ENCODE measurements at regions not wholly inside any gene's neighbourhood (a gene's known extent, or its start where the extent isn't known, plus 50 kb on each side); places are given as distances from the start of the nearest gene placed in this dataset.
A peak's percentile ranks its signal among the peaks of the same experiment; 100 is the strongest.

DNA sequence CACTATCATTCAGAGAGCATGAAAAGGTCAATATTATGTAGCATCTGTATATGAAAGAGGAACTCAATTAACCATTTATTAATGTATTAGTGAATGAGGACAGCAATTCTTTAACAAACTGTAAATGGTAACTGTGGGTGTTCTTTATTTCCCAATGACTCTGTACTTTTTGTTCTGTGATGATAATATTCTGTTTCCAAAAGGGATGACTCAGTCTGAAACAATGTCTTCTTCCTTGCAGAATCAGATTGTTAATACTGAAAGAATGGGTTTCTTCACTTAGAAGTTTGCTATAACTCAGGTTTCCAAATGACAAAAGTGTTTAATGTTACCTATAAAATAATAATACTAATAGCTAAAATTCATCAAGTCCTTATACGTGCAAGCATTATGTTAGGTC lies 1518.7 kb upstream of the WWC1 start:
- Histone ChIP-seq H3K4me3 (ENCODE audit: low read length) (no peak overlapping the region), H3K9ac (ENCODE audit: low read length) (no peak overlapping the region), H3K9me2 (ENCODE audit: insufficient read depth, low read length) (no peaks in the 10 kb centered on the region), H3K36me3 (ENCODE audit: insufficient read depth, low read length) (no peaks in the 10 kb centered on the region), H3K9me3 (ENCODE audit: low read length) (no peaks in the 10 kb centered on the region), H4K20me1 (ENCODE audit: insufficient read depth) (no peaks in the 10 kb centered on the region), H3F3A (ENCODE audit: insufficient read depth, low read length, poor library complexity, severe bottlenecking) (no peaks in the 10 kb centered on the region), H3K79me2 (replicated peaks; ENCODE audit: insufficient read depth, low read length) (no peaks in the 10 kb centered on the region), H3K27ac (ENCODE audit: low read length) (no peak overlapping the region), H3K4me2 (ENCODE audit: low read length) (no peak overlapping the region), H2AFZ (ENCODE audit: low read depth, low read length) (no peak overlapping the region), H3K27me3 (ENCODE audit: insufficient read depth, low read depth, low read length) (no peaks in the 10 kb centered on the region)
- TF ChIP-seq MXI1 (conservative IDR thresholded peaks at IDR 0.05; ENCODE audit: poor library complexity, severe bottlenecking) = no peak
- TF ChIP-seq, protein P1, sequence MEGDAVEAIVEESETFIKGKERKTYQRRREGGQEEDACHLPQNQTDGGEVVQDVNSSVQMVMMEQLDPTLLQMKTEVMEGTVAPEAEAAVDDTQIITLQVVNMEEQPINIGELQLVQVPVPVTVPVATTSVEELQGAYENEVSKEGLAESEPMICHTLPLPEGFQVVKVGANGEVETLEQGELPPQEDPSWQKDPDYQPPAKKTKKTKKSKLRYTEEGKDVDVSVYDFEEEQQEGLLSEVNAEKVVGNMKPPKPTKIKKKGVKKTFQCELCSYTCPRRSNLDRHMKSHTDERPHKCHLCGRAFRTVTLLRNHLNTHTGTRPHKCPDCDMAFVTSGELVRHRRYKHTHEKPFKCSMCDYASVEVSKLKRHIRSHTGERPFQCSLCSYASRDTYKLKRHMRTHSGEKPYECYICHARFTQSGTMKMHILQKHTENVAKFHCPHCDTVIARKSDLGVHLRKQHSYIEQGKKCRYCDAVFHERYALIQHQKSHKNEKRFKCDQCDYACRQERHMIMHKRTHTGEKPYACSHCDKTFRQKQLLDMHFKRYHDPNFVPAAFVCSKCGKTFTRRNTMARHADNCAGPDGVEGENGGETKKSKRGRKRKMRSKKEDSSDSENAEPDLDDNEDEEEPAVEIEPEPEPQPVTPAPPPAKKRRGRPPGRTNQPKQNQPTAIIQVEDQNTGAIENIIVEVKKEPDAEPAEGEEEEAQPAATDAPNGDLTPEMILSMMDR (IDR thresholded peaks at IDR 0.05; ENCODE audit: poor library complexity, severe bottlenecking) = no peak

DNA sequence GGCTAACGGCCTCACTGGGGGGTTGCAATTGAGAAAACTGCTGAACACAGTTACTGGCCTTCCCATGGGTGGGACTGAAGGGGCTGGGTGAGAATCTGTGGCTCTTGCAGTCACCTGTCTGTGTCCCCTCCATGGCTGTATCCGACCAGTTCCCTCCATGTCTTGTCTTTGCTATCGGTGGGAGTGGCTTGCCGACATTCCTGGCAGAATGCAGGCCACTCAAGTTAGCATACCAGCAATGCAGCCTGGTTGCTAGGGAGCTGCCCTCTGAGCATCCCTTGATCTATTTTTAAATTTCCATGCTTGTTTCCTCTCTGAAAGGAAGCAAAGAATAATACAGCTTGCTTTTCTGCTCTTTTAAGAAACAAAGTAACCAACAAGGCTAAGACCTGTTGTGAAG lies 1509.7 kb upstream of the WWC1 start:
- H3K4me2 ChIP-seq (ENCODE audit: low read length) = no peak overlapping the region
- no peak overlapping the region for H2AFZ ChIP-seq (ENCODE audit: low read depth, low read length)
- no peaks in the 10 kb centered on the region for H3K27me3 ChIP-seq (ENCODE audit: insufficient read depth, low read depth, low read length)
- H3K9me3 ChIP-seq (ENCODE audit: low read length) = no peaks in the 10 kb centered on the region
- H3K4me3 ChIP-seq (ENCODE audit: low read length) = peak overlapping the region; percentile 32
- TF ChIP-seq, protein P1 (IDR thresholded peaks at IDR 0.05; ENCODE audit: poor library complexity, severe bottlenecking) = no peak
- TF ChIP-seq MXI1 (conservative IDR thresholded peaks at IDR 0.05; ENCODE audit: poor library complexity, severe bottlenecking) = no peak
- TF ChIP-seq POLR2AphosphoS5 (IDR thresholded peaks at IDR 0.05) = no peak
- TF ChIP-seq EZH2 (IDR thresholded peaks at IDR 0.05; ENCODE audit: borderline replicate concordance, insufficient read depth, low read length, poor library complexity, severe bottlenecking) = no peak
- TF ChIP-seq SMC3 (conservative IDR thresholded peaks at IDR 0.05; ENCODE audit: poor library complexity) = no peak
- no peak for TF ChIP-seq TAF1 (IDR thresholded peaks at IDR 0.05; ENCODE audit: low read depth)
- no peak for TF ChIP-seq EP300 (conservative IDR thresholded peaks at IDR 0.05; ENCODE audit: poor library complexity, severe bottlenecking)
- TF ChIP-seq RAD21 (conservative IDR thresholded peaks at IDR 0.05) = peak; percentile 10
- TF ChIP-seq, protein P2, sequence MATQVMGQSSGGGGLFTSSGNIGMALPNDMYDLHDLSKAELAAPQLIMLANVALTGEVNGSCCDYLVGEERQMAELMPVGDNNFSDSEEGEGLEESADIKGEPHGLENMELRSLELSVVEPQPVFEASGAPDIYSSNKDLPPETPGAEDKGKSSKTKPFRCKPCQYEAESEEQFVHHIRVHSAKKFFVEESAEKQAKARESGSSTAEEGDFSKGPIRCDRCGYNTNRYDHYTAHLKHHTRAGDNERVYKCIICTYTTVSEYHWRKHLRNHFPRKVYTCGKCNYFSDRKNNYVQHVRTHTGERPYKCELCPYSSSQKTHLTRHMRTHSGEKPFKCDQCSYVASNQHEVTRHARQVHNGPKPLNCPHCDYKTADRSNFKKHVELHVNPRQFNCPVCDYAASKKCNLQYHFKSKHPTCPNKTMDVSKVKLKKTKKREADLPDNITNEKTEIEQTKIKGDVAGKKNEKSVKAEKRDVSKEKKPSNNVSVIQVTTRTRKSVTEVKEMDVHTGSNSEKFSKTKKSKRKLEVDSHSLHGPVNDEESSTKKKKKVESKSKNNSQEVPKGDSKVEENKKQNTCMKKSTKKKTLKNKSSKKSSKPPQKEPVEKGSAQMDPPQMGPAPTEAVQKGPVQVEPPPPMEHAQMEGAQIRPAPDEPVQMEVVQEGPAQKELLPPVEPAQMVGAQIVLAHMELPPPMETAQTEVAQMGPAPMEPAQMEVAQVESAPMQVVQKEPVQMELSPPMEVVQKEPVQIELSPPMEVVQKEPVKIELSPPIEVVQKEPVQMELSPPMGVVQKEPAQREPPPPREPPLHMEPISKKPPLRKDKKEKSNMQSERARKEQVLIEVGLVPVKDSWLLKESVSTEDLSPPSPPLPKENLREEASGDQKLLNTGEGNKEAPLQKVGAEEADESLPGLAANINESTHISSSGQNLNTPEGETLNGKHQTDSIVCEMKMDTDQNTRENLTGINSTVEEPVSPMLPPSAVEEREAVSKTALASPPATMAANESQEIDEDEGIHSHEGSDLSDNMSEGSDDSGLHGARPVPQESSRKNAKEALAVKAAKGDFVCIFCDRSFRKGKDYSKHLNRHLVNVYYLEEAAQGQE (IDR thresholded peaks at IDR 0.05; ENCODE audit: borderline replicate concordance) = peak; percentile 63
- no peaks in the 10 kb centered on the region for H3K36me3 ChIP-seq (ENCODE audit: insufficient read depth, low read length)
- no peaks in the 10 kb centered on the region for H4K20me1 ChIP-seq (ENCODE audit: insufficient read depth)
- H3F3A ChIP-seq (ENCODE audit: insufficient read depth, low read length, poor library complexity, severe bottlenecking) = no peaks in the 10 kb centered on the region
- H3K79me2 ChIP-seq (replicated peaks; ENCODE audit: insufficient read depth, low read length) = no peaks in the 10 kb centered on the region
- H3K27ac ChIP-seq (ENCODE audit: low read length) = peak overlapping the region; percentile 40
- no peaks in the 10 kb centered on the region for H3K9me2 ChIP-seq (ENCODE audit: insufficient read depth, low read length)
- H3K9ac ChIP-seq (ENCODE audit: low read length) = peak overlapping the region; percentile 16
